HG03039 (cell line): ENCODE measurements at regions not wholly inside any gene's neighbourhood (a gene's known extent, or its start where the extent isn't known, plus 50 kb on each side); places are given as distances from the start of the nearest gene placed in this dataset.
A peak's percentile ranks its signal among the peaks of the same experiment; 100 is the strongest.
"Not testable (repeated sequence)": the region's sequence is repeated elsewhere in the genome, so short reads cannot be mapped to it uniquely, and the experiment has no call there.

Experiments
- ATAC-seq: cut with Tn5 transposase; IDR thresholded peaks from one replicate; pipeline ENCODE4 v1.9.1; 2021; ENCODE audit warnings: mild to moderate bottlenecking, moderate library complexity; ENCODE audit not compliant: unreplicated experiment

DNA sequence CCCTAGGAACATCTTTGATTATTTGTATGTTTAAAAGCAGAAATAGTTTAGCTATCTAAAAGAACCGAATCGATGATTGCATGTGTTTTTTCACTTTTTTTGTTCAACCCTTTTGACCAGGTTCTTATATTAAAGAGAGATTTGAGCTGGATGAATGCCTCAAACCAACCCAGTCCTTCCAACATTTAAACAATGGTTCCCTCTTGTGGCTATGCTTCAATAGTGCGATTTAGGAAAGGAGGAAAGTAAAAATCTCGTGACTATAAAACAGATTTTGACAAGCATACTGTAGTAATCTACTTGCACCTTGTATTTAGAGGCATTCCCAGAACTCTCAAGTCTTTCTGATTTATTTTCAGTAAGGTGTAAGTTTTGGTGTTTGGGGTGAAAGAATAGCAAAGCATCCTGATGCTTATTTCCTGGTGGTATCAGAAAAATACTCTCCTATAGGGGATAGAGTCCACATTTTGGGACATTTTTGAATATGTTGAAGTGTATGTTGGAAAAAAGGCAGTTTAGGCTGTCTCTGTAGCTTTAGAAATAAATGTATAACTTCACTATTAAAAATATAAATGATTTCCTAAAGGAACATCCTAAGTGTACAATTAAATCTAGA is 159.6 kb upstream of the KCNH8 start:
- no peak for ATAC-seq

DNA sequence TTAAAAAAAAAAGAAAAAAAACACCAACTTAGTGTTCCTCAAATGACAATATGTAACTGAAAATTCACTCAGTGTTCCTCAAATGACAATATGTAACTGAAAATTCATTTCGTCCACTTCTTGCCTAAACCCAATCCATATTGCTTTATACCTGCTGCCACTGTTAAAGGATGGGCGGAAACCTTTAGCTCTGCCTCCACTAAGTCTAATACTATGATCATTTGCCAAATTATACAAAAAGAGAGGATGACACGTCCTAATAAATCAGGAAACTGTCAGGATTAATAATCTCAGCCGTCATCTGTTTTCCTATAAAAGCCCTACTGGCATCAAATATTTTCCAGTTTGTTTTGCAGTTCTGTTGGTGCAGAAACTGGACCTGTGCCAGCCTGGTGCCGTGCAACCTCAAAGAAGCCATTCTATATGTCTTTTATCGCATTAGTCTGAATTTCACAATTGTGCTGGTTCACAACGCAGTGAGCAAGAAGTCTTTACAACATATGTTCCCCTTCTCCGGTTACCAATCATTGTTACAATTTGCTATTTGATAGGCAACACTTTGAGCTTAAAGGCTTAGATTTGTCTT is 160.4 kb upstream of the KCNH8 start:
- ATAC-seq: no peak

DNA sequence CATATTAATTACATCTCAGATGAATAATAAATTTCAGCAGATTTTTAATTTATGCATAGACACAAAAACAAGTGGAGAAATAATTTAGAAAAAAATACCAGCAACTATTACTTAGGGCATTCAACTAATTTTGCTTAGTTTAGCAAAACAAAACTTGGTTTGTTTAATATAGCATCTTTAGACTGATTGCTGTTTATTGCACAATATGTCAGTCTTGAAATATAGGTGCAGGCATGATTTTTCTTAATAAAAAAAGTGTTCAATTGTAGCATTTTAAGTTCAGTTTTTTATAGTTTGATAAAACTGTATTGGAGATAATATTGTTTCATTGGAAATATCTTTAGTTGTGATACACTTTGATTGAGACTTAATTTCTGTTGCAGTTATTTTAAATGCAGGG is 161.2 kb upstream of the KCNH8 start:
- no peak for ATAC-seq

DNA sequence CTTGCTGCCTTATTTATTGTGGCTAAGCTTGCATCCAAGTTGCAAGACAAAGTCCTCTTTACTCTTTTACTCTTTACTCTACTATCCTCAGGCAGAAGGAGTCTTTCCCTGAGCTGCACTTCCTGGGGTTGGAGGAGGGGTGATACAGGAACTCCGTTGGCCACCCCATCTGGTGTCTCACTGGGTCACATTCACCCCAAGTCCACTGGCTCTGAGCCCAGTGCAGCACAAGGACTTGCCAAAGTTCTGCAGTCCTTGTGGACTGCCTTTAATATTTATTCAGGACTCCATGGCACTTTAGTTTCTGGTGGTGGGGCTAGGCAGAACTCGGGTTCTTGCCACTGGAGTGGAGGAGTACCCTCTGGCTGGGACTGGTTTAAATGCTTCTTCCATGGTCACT is 165.4 kb upstream of the KCNH8 start:
- ATAC-seq: no peak

DNA sequence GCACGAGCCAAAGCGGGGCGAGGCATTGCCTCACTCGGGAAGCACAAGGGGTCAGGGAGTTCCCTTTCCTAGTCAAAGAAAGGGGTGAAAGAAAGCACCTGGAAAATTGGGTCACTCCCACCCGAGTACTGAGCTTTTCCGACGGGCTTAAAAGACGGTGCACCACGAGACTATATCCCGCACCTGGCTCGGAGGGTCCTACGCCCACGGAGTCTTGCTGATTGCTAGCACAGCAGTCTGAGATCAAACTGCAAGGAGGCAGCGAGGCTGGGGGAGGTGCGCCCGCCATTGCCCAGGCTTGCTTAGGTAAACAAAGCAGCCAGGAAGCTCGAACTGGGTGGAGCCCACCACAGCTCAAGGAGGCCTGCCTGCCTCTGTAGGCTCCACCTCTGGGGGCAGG is 172.2 kb upstream of the KCNH8 start:
- not testable (repeated sequence) for ATAC-seq

DNA sequence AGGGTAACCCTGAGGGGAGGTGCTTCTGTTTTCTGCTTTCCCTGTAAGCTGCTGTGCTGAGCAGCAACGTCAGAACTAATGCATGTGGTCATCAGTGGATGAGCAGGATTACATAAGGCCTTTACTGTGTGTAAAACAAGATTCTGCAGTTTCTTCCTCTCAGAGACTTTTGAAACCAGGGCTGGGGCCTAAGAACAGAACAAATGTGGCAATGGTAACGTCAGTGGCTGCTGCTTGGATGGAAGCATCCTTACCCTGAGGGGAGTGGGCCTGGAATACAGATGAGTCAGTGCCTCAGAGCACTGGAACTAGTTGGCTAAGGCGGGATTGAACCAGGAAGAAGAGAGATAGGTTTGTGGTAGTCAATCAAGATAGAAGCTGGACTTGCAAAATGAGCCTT is 180.2 kb upstream of the KCNH8 start:
- no peak for ATAC-seq

DNA sequence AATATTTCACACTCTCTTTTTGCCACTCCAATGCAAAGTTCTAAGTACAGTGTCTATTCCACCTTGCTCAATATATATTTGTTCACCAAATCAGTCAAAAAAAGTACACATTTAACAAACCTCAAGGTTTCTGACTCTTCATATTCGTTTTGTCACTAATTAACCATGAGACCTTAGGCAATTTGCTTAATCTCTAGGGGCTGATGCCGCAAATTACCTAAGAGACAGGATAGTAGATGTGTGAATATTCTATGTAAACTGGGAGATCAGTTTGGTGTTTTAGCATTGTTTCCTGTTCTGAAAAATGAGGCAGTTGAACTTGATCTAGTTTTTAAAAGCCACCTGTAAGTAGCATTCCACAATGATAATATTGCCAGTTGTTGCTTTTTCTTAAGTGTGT is 182.5 kb upstream of the KCNH8 start:
- ATAC-seq: no peak

DNA sequence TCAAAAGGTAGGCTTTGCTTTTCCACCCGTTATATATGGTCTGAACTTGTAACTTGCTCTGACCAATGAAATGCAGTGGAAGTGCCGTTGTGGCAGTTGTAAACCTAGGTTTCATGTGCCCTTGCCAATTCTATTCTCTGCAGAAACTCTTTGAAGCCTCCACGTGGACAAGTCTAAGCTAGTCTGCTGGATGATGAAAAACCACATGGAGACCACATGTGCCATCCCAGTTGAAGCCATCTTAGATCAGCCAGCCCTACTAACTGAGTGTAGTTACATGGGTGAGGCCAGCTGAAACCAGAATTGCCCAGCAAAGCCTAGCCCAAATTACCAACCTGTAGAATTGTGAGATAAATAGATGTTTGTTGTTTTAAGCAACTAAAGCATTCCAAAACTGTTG is 183.7 kb upstream of the KCNH8 start:
- ATAC-seq: no peak

DNA sequence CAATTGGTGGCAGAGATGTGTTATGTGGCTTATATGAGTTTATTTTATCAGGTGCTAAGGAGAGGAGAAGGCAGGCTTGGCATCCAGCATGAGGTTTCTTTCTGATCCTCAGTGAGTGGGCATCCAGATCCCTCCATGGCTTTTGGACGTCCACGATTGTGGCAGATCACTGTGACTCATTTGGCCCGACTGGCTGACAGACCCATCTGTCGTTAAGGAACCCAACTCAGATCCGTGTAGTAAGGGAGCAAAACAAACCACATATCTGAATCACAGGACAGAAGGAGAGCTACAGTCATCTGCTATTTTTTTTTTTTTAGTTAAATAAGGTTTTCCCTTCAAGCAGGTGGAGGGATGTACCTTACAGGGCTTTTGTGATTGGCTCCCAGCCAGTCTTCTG is 197.0 kb upstream of the KCNH8 start:
- no peak for ATAC-seq

DNA sequence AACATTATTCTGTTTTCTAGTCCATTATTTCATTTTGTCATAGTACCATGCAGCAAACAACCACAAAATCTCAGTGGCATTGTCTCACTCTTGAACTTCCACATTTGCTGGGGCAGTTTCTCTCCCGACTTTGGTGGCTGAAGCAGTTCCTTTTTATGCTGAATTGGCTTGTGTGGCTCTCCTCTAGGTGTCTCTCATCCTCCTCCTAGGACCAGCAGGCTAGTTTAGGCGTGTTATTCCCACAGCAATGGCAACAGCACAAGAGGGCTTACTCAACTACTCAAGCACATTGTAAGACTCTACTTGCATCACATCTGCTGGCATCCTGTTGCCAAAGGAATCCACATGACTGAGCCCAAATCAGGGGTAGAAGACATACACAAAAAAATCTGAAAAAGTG is 201.8 kb upstream of the KCNH8 start:
- ATAC-seq: no peak

DNA sequence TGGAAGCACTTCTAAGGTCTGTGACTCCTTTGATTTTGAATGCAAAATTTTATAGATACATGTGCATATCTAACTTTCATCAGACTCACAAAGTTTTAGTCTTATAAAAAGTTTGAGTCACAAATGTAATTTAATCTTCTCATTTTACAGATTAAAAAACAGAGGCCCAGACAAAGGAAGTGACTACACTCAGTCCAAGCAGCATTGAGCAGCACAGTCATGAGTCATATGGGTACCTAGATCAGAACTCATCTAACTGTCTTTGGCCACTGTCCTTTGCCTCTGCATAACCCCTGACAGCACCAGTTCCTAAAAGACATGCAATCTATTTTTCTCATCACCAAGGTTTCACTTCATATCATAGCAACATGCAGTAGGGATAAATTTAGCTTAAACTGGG is 210.7 kb upstream of the KCNH8 start:
- ATAC-seq: peak; percentile 77

DNA sequence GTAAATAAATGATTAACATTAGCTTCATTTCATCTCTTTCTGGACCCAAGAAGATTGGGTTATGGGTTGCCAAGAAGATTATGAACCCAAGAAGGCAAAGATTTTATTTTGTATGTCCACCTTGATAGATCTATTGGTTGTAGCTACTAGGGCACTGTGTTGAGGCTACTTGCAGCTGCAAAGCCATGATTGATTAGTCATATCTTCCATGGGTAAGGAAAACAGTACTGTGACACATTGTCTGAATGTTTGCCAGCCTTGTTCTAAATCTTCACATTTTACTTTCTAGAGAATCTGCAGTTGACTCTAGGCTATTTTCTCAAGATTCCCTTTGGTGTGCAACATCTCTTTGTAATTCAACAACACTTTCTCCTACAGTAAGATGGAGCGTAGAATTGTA is 229.2 kb upstream of the KCNH8 start:
- no peak for ATAC-seq

DNA sequence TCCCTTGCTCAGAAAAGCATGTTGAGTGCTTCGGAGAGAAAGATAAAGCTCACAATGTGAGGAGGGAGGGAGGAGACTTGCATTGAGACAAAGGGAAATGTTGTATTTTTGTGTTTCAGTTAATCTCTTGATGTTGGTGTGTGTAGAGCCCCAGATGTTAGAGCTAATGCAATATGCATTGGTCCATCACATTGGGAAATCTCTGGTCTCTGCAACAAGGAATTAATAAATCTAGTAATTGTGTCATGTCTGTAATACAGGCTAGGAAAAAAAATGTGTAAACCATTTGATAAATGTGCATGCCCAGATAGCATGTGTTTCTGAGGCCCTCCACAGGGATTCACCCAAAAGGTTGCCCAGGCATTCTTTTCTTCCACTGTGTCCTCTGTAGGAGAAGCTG is 230.4 kb upstream of the KCNH8 start:
- no peak for ATAC-seq

DNA sequence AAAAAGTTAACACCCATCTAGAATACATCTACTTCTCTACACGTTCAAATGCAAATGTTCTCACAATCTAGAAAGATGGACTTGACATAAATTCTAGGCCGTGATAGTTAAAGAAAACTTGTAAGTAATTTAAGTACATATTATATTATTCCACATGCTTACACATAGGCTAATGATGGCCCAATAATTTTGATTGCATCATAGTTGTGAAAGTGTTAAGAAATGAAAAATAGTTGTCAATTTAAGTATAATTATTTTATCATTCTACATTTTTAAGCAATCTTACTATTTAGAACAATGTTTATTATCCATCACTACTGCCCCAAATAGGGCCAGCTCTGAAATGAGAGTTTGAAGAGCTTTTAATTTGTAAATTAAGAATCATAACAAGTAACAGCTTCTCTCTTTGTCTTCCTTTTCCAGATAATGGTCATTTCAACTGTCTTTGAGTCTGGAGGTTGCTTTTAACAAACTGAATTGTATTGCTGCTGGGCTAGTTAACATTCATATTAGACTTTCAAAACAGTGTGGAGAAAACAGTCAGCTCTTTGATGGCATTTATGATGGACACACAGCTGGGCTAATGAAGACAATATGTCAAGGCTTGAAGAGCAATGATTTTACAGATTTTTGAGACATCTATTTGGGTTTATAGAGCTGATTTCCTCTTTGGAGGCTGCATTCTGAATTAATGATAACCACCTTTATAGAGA is 246.1 kb upstream of the KCNH8 start:
- no peak for ATAC-seq

DNA sequence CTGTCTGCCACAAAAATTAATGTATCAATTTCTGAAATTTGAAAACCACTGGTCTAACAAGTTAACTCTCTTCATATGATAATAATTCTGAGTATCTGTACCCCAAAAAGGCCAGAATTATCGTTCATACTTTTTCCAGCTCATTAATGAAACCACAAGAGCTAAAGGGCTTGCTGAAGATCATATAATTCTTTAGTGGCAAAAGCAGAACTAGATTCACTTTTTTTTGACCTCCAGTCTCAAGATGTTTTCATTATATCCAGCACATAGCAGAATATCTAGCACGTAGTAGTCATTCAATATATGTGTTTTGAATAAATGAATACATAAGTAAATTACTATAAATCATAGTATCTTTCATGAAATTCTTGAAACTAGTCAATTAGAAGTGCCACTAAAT is 246.7 kb upstream of the KCNH8 start:
- no peak for ATAC-seq

DNA sequence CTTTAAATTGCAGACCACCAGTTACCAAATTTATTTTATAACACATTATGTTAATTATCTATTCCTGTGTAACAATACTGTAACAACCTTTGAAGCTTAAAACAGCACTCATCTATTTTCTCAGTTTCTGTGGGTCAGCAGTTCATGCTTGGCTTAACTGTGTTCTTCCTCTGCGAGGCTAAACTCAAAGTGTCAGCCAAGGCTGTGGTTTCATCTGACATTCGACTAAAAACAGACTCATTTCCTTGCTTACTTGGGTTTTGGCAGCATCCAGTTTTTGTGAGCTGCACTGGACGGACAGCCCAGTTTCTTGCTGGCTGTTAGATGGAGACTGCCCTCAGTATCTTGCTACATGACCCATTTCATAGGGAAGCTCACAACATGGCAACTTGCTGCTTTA is 247.3 kb upstream of the KCNH8 start:
- no peak for ATAC-seq

DNA sequence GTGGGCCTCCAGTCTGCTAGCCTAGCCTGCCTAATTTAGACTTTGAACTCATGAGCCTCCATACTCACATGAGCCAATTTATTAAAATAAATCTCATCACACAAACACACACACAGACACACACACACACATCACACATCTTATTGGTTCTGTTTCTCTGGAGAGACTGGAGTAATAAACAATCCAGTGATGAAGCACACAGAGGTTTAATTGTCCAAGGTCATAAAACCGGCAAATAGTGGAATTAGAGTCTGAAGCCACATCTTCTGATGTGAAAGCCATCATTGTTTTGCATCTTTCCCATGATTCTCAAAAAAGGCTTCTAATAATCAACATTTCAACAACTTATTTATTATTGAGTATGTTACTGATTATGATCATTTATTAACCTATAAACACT is 249.4 kb upstream of the KCNH8 start:
- no peak for ATAC-seq

DNA sequence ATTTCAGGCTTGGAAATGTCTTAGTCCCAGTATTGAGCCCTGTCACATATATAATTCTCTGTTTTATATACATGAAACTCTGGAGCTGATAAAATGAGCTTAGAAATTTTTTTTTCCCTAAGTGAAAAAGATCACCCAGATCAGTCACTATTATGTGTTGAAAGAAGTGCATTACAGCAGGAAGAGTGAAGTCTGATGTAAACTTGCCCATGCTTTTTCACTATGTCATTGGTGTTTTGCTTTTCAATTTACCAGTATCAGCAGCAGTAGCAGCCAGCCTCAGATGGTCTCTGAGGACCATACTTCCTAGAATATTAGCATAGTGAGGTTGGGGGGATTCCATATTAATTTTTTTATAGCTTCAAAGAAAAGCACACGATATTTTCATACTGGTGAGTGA is 255.6 kb upstream of the KCNH8 start:
- ATAC-seq: no peak

DNA sequence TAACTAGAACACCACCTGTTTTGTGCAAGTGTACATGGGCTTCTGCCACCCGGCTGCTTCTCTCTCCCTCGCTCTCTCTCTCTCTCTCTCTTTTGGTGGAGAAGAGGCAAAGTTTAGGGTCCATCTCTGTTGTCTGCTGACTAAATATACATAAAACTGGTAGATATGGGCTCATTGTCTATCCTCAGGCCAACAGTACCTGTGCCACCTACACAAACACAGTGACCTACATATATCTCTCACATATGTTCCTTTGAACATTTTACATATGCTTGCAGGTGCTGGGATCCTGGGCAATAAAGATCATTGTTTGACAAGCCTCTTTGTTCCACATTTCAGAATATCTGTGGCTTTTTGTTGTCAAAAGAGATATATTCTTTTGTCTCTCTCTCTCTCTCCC is 256.3 kb upstream of the KCNH8 start:
- ATAC-seq: no peak

DNA sequence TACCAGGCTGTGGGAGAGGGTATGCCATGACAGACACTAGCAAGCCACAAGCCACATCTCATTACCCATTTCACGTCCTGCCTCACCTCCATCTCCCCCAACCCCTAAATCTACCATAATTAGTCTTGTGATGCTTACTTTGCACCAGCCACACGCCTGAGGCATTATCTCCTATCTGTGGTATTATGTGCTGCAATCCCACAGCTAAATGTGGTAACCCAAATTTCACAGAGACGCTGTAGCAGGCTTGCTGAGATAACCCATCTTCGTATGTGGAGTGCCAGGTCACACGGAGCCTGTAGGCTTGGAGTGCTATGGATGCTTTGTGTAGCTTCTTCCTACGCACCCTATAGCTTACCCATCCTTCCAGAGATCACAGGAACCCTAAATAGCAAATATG is 256.7 kb upstream of the KCNH8 start:
- ATAC-seq: no peak

DNA sequence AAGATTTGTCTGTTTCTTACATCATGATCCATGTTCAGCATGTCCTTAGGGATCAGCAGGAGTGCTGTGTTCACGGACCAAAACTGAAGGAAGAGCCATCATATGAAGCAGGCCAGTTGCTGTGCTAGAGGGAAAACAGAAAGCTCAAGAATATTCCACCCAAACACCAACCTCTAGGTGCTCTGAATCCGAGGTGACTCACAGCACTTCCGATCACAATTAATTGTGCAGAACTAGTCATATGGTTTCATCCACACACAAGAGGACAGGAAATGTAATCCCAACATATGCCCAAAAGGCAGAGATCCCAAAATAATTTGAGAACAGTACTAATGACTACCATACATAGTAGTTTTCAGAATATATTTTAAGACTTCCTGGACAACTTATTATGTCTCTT is 257.9 kb upstream of the KCNH8 start:
- no peak for ATAC-seq

DNA sequence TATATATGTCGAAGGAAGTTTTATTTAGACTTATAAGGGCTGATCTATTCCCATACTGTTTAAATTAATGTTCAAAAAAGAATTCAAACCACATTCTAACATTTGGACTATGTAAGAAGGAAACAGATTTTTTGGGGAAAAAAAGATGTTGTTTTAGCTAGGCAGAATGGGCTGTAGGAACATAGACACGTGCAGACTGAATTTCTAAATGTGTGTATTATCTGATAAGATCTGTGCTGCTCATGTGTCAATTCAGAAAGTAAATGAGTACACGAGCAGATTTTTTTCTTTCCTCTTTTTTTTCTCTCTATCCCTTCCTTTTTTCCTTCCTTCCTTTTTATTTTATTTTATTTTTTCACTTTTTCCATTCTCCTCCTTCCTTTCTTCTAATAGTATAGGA is 259.5 kb upstream of the KCNH8 start:
- no peak for ATAC-seq

DNA sequence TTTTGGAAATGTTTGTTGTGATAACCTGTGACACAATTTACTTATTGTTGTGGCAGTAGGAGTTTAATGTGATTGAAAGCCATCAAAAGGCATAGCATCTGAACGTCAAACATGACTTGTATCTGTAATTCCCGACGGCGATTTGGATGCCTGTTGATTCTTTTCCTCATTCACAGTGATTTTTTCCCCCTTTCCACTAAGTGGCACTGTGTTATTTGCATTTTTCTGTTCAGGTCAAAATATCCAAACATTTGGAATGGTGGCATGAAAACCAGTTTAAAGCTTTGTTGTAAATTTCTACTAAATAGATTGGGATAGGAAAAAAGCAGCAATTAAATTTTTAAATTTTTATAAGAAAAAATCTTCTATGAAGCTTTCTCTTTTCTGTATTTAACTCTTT is 259.9 kb upstream of the KCNH8 start:
- ATAC-seq: no peak
